ENCODE measurements at regions not wholly inside any gene's neighbourhood (a gene's known extent, or its start where the extent isn't known, plus 50 kb on each side); places are given as distances from the start of the nearest gene placed in this dataset.
"Not testable (repeated sequence)": the region's sequence is repeated elsewhere in the genome, so short reads cannot be mapped to it uniquely, and the experiment has no call there.

DNA sequence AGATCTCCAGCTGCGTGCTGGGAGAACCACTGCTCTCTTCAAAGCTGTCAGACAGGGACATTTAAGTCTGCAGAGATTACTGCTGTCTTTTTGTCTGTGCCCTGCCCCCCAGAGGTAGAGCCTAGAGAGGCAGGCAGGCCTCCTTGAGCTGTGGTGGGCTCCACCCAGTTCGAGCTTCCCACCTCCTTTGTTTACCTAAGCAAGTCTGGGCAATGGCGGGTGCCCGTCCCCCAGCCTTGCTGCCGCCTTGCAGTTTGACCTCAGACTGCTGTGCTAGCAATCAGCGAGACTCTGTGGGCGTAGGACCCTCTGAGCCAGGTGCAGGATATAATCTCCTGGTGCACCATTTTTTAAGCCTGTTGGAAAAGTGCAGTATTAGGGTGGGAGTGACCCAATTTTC, 128.6 kb downstream of the ACTR3 start:
- DNase-seq (ENCODE audit: low spot score), result not testable (repeated sequence)

DNA sequence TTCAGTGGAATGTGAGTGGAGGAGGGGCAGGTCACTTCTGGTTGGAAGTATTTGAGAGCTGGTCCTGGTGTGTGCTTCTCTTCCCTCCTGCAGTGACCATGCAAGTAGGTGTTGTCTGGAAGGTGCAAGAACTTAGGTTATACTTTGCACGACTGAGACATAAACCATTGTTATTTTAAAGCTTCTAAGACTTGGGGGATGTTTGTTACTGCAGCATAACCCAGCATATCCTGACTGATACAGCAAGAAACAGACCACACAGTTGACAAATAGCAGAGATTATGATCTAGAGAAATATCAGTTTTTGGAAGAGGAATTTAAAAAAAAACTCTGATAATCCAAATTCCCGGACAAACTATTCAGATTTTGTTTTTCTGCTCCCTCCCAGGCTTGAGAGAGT, 130.8 kb downstream of the ACTR3 start:
- no peak for DNase-seq (ENCODE audit: low spot score)

DNA sequence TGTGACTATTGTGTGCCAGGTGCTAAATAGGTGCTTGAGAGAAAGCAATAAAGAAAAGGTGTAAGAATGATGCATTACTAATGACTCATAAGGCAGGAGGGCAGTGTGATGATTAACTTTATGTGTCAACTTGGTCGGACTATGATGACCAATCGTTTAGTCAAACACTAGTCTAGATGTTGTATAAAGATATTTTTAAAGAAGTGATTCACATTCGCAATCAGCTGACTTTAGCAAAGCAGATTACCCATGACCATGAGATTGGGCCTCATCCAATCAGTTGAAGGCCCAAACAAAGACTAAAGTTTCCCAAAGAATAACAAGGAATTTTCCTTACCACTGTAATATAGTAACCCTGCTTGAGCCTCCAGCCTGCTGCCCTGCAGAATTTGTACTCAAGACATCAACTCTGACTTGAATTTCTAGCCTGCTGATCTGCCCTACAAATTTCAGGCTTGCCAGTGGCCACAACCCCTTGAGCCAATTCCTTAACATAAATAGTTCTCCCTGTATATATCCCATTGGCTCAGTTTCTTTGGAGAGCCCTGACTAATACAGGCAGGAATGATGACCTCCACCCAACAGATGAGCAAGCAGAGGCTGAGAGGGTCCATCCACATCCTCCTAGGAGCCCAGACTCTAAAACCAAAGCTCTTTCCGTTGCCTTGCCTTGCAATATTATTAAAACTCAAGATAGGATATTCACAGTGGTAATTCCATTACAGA, 132.6 kb downstream of the ACTR3 start:
- DNase-seq (ENCODE audit: low spot score), result no peak

GRCh38 chr2:114024326-114024725, 134.4 kb downstream of the ACTR3 start:
- no peak for DNase-seq (ENCODE audit: low spot score)

GRCh38 chr2:114025030-114025429, 135.1 kb downstream of the ACTR3 start:
- DNase-seq (ENCODE audit: low spot score), result no peak

- DNase-seq (ENCODE audit: low spot score), result no peak
These were observed 137.5 kb downstream of the ACTR3 start for GRCh38 chr2:114027437-114027836.

GRCh38 chr2:114031605-114032505, 142.0 kb downstream of the ACTR3 start:
- DNase-seq (ENCODE audit: low spot score), result no peak

- no peak for DNase-seq (ENCODE audit: low spot score)
These were observed 142.8 kb downstream of the ACTR3 start for GRCh38 chr2:114032705-114033104.

DNA sequence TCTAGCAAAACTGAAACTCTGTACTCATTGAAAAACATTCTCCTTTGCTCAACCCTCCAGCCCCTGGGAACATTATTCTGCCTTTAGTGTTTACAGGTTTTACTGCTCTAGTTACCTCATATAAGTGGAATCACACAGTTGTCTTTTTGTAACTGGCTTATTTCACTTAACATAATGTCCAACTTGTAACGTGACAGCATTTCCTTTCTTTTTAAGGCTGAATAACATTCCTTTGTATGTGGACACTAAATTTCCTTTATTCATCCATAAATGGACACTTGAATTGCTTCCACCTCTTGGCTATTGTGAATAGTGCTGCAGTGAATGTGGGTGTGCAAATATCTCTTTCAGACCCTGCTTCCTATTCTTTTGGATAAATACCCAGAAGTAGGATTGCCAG, 144.9 kb downstream of the ACTR3 start:
- DNase-seq (ENCODE audit: low spot score), result no peak

DNA sequence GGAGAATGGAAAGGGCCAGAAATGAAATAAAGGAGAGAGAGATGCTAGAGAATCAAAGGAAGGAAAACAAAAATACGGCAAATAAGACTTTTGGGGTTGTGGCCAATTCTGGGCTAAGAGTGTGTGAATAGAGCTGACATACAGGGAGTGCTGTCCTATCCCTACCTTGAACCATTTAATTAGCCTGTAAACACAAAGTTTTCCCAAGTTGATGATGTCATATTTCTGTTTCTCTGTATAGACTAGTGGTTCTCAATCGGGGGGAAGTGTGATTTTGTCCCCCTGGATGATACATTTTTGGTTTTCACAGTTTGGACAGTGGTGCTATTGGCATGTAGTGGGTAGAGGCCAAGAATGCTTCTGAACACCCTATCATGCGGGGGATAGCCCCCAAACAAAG, 148.8 kb downstream of the ACTR3 start:
- no peak for DNase-seq (ENCODE audit: low spot score)

DNA sequence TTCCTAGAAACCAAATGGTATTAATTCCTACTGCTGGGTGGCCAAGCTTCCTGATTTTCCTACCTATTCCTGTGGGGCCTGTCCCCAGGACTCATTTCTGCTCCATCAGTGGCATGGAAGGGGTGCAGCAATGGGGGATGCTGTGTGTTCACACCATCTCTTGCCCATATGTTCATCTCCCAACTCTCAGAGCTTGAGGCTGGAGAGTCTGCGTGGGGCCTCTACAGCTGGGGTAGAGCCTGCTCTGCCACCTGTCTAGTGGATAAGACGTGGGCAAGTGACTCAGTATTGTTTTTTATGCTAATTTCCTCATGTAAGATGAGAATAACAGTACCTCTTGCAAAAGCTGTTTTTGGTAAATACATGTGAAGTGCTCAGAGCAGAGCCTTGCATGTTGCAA, 149.8 kb downstream of the ACTR3 start:
- DNase-seq (ENCODE audit: low spot score), result no peak

- no peak for DNase-seq (ENCODE audit: low spot score)
These were observed 150.9 kb downstream of the ACTR3 start for GRCh38 chr2:114040826-114041225.

GRCh38 chr2:114044985-114045384, 155.1 kb downstream of the ACTR3 start:
- DNase-seq (ENCODE audit: low spot score), result no peak

DNA sequence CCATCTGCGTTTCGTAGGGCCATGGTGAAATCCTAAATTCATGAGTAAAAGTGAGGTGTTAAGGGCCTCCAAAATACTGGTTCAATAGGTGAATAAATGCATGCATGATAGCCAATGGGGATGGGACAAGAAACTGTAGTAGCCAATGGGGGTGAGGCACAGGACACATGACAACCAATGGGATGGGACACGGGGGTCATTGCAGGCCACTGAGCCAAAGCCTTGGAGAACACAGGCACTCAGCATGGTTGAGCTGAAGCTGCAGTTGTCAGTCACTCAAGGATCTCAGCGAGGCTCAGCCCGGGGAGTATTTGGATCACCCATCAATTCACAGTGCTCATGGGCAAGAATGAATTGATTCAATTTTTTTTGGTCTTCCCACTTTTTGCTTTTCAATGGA, 156.5 kb downstream of the ACTR3 start:
- no peak for DNase-seq (ENCODE audit: low spot score)

- no peak for DNase-seq (ENCODE audit: low spot score)
These were observed 157.1 kb downstream of the ACTR3 start for GRCh38 chr2:114046866-114047435.

GRCh38 chr2:114049280-114049679, 159.4 kb downstream of the ACTR3 start:
- DNase-seq (ENCODE audit: low spot score), result no peak

GRCh38 chr2:114049826-114050225, 159.9 kb downstream of the ACTR3 start:
- no peak for DNase-seq (ENCODE audit: low spot score)

DNA sequence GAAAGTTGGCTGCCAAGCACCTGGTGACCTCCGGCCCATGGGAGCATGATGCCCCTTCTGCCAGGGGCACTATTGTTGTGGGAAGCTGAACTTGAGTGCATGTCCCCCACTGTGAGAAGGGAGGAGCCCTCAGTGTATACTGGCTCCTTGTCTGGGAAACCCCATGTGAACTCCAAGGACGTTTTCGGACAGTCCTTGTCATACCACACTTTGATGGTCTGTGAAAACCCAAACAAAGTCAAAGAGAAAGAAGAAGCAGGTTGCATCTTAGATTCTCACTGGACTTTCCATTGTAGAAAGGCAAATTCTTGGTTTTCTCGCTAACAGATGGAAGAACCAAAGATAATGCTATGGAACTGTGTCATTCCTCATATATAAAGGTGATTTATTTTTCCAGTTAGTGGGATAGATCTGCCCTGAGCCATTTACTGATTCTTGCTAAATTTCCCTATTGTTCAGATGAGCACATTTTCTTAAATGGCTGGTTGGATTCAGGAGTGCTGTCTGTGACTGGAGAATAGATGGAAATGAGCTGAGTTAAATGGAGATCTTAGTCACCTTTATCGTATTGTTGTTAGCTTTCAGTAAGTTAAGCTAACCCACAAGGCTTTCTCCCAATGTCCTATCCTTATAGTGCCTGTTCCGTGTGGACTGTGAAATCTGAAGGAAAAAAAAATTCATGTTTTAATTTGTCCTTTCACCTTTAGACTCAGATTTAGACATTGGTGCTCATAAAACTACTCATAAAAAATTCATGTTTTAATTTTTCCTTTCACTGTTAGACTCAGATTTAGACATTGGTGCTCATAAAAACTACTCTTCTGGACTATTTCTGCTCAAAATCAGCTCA, 166.6 kb downstream of the ACTR3 start:
- DNase-seq (ENCODE audit: low spot score), result no peak

- DNase-seq (ENCODE audit: low spot score), result no peak
These were observed 167.7 kb downstream of the ACTR3 start for GRCh38 chr2:114057638-114058037.

DNA sequence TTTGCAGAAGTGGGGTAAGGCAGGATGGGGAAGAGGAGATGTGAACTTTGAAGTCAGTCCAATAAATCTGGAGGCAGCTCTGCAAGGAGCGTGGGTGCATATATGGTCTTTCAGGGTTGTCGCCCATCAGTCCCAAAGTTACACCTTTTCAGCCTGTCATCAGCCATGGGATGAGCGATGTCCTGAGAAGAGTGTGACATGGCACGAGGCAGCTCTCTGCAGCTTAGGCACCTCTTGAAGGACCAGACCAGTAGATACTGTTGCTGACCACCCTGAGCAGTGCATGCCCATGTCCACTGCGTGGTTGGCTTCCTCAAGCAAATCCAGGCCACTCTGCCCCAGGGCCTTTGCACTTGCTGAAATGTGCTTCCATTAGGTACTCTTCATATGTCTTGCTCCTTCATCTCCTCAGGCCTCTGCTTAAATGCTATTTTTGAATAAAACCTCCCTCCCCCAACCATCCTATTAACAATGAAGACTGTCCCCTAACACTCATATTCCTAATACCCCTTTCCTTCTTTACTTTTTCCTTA, 171.7 kb downstream of the ACTR3 start:
- no peak for DNase-seq (ENCODE audit: low spot score)

DNA sequence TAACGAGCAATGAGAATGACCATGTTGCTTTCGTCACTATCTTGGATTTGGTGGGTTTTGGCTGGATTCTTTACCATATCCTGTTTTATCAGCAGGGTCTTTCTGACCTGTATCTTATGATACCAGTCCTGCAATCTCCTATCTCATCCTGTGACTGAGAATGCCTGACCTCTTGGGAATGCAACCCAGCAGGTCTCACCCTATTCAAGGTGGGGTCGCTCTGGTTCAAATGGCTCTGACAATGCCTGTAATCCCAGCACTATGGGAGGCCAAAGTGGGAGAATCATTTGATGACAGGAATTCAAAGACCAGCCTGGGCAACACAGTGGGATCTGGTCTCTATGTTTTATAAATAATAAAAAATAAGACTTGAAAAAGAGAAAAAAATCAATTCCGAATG, 173.5 kb downstream of the ACTR3 start:
- DNase-seq (ENCODE audit: low spot score), result no peak

DNA sequence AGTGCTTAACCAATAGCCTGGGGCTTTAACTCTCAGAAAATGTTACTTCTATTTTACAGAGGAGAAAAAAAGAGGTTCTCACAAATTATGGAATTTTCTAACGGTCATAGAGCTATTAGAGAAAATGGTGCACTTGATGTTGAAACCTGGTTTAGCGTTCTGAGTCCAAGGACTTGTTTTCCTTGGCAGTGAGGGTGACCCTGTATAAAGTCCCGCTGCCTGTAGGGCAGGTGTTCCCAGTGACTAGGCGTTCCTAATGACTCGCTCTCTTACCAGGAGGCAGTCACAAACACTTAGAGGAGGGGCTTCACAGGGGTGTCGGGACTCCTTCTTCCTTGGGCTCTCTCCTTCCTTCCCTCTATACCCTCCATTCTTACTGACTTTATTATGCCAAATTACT, 175.8 kb downstream of the ACTR3 start:
- no peak for DNase-seq (ENCODE audit: low spot score)
